HG02610 (cell line): ENCODE measurements at regions not wholly inside any gene's neighbourhood (a gene's known extent, or its start where the extent isn't known, plus 50 kb on each side); places are given as distances from the start of the nearest gene placed in this dataset.
A peak's percentile ranks its signal among the peaks of the same experiment; 100 is the strongest.

Source experiments
- ATAC-seq: cut with Tn5 transposase; IDR thresholded peaks from one replicate; pipeline ENCODE4 v1.9.1; 2021; ENCODE audit warnings: mild to moderate bottlenecking, moderate library complexity; ENCODE audit not compliant: unreplicated experiment

DNA sequence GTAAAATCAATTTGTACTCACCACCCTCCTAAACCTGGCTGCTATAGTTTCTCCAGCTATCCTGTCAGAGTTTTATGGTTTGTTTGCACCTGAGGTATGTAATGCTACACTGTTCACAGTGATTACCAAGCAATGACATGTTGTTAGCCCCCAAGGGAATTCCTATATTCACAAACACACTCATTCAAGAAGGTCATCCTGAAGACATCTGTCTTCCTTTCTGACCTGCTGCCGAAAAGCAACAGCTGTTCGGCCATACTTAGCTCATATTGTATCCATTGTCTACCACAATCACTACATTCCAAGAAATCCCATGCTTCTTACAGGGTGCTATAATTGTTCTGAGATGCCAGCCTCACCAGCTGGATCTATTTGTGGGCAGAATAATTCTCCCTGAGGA is 160.1 kb upstream of the GYPA start:
- ATAC-seq = no peak

- ATAC-seq = no peak
These were observed 162.4 kb upstream of the GYPA start for GRCh38 chr4:144302704-144303536.

GRCh38 chr4:144304025-144304424 is 163.5 kb upstream of the GYPA start:
- ATAC-seq = no peak

- no peak for ATAC-seq
These were observed 170.0 kb upstream of the GYPA start for GRCh38 chr4:144310535-144310934.

- no peak for ATAC-seq
These were observed 172.9 kb upstream of the GYPA start for GRCh38 chr4:144313370-144313769.

DNA sequence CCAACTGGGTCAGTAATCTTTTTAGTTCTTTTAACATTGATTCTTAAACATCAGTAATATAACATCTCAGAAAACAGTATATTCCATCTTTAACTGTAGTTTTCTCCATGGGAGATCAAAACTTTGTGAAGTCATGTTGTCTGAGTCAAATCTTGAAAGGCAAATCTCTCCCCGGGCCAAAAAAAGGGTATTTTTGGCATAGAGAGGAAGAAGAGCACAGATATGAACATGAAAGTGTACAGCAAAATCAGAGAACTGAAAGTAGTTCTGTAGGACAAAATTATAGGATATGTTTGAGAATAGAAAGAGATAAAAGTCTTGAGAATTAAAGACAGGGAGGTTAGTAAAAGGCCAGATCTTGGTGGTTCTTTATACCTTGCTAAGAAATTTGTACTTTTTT is 176.4 kb upstream of the GYPA start:
- no peak for ATAC-seq

- ATAC-seq = no peak
These were observed 178.3 kb upstream of the GYPA start for GRCh38 chr4:144318797-144319196.

DNA sequence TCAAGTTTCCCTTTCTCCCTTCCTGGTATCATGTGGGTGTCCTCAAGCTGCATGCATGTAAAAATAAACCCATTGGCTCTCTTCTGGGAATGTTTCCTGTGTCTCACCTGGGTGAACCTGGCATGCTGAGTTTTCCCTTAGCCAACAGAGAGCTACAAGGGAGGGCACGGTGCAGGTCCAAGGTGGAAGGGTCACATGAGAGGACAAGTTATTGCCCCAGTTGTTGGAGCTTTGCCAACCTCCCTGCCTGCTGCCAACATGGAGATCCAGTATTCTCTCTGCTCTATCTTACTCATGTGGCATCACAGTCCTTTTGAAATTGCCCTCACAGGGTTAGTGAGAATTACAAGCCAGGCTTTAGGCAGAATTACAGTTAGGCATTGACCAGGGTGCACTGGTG is 196.1 kb upstream of the GYPA start:
- no peak for ATAC-seq

GRCh38 chr4:144338148-144338547 is 197.6 kb upstream of the GYPA start:
- ATAC-seq = no peak

- no peak for ATAC-seq
These were observed 198.3 kb upstream of the GYPA start for GRCh38 chr4:144338834-144339233.

- peak; percentile 73 for ATAC-seq
These were observed 200.4 kb upstream of the GYPA start for GRCh38 chr4:144340931-144341330.

DNA sequence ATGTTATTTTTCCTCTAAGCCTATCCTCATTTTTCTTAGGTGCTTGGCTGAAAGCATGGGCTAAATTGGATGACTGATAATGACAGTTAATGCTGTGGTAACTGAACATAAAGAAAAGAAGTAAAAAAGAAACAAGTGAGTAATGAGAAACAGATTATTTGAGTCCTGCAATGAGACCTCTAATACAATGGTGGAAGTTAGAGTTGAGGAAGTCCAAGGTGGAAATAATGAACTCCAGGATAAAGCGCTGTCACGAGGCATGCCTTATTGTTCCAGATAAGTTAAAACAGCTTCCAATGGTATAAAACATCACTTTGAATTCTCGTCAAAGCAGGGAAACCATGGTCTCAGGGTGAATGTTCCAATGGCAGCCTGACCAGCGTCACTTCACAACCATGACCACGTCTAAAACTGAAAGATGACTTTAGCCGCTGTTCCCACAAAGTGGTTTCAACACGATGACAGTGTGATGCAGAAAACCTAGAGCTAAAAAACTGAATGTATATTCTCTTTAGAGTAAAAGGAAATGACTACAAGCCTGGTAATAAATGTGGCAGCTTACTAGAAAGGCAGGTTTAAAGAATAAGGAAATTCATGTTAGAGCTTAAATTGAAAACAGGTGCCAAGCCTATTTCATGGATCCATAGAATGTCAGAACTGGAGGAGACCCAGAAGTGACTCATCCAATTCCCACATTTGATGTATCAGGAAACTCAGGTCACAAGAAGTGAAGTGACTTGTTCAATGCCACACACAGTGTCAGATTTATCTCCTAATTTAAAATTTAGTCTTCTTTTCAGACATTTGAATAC is 202.6 kb upstream of the GYPA start:
- ATAC-seq = no peak

GRCh38 chr4:144347121-144347520 is 206.6 kb upstream of the GYPA start:
- ATAC-seq = no peak

DNA sequence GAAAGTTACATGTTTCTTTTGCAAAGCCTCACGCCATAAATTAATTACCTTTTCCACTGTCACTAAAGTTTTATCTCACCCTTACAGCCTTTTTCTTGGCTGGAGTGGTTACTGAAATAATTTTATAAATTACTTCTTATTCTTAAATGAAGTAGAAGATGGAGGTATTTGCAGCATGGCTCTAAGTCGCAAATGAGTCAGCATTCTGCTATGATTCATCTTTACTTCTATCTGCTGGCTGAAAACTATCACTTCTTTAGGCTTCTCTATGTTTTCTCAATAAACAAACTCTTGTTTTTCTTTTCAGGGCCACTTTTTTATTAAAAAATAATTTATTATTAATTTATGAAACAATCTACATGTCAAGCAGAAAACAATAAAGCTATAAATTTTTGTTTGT is 210.2 kb upstream of the GYPA start:
- ATAC-seq = no peak

- no peak for ATAC-seq
These were observed 210.8 kb upstream of the GYPA start for GRCh38 chr4:144351306-144351705.

- ATAC-seq = no peak
These were observed 212.8 kb upstream of the GYPA start for GRCh38 chr4:144353292-144353691.

GRCh38 chr4:144355811-144356757 is 215.6 kb upstream of the GYPA start:
- ATAC-seq = peak; percentile 95

- no peak for ATAC-seq
These were observed 216.4 kb upstream of the GYPA start for GRCh38 chr4:144356941-144357381.

DNA sequence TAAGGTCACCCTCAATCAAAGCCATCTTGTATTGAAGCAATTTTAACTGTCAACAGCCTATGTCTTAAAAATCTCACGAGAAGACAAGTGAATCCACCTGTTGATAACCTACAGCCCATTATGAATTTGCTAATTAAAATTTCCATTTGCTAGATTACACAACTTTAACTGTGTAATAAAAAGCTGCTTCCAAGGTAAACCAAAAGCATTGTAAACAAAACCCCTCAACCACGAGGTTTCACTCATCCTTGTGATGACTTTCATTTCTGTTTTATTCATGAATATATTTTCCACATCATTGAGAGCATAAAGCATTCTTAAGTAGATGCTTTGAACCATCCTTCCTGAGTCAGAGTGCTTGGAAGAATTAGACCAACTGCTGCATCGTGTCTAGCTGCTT is 217.5 kb upstream of the GYPA start:
- ATAC-seq = peak; percentile 44

- peak; percentile 41 for ATAC-seq
These were observed 219.8 kb upstream of the GYPA start for GRCh38 chr4:144360146-144360793.
